ENCODE measurements at regions not wholly inside any gene's neighbourhood (a gene's known extent, or its start where the extent isn't known, plus 50 kb on each side); places are given as distances from the start of the nearest gene placed in this dataset.

GRCh38 chr6:104031346-104031745, 828.4 kb downstream of the HACE1 start:
- DNase-seq = no peak

GRCh38 chr6:104022126-104022525, 837.6 kb downstream of the HACE1 start:
- no peak for DNase-seq

DNA sequence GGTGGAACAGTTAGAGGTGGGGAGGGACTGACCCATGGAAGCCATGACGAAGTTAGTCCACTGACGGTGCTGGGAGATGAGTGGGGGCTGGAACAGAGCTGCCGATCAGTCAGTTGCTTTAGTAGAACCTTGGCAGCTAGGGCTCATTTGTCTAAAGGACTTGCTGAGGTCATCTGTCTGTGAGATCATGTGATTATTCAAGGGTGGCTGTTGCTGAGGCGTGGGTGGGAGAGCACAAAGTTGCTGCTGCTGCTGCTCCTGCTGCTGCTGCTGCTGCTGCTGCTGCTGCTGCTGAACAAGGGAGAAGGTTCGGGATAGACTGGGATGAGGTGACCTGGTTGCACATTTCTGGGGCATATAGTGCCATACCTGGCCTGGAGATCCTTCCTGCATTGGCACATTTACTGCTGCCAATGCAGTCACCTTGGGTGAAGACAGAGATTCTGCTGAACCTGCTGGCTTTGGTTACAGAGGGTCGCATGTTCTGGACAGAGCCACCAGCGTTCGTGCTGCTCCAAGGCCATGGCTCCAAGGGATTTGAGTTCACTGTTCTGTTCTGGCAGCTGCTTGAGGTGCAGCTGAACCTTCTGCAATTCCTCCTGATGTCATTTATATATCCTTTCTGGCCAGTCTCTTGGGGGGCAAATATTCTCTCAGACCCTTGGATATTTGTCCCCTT, 840.5 kb downstream of the HACE1 start:
- no peak for DNase-seq

DNA sequence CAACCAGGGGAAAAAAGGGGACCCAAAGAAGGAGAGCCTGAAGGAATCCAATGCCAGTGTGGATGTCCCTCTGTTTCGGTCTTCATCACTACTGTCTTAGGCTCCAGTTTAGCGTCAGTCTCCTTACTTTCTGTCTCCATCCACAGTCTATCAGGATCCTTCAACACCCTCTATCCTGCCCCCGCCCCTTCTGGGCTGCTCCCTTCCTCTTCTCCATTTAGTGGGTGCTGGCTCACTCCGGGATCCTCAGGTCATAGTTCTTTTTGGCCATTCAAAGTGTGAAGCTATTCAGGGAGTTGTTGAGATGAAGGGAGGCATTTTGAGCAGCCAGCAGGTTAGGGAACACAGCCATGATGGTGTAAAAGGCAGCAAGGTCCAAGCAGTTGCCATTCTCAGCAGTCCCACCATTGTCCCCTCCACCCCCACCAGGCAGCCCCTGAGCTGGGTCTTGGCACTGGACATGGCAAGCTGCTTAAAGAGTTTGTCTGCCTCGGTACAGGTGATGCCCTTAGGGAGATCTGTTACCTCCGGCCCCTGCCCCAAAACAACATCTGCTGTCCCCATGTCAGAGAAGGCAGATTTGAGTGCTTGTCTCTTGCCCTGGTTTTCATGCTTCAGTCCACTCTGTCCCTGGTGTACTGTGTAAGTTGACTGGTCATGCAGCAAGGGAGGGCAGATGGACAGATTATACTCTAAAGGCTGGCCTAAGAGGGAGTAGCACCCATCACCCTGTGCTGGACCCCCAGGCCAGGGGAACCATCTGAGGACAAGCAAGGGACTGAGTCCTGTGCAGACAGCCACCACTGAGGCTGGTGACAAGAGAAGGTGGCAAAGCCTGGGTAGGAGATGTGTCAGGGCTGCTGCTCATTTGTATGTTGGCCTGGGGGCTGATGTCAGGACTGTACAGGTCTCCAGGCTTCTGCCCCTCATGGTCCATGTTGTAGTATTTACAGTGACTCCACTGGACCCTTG, 842.0 kb downstream of the HACE1 start:
- DNase-seq = no peak

DNA sequence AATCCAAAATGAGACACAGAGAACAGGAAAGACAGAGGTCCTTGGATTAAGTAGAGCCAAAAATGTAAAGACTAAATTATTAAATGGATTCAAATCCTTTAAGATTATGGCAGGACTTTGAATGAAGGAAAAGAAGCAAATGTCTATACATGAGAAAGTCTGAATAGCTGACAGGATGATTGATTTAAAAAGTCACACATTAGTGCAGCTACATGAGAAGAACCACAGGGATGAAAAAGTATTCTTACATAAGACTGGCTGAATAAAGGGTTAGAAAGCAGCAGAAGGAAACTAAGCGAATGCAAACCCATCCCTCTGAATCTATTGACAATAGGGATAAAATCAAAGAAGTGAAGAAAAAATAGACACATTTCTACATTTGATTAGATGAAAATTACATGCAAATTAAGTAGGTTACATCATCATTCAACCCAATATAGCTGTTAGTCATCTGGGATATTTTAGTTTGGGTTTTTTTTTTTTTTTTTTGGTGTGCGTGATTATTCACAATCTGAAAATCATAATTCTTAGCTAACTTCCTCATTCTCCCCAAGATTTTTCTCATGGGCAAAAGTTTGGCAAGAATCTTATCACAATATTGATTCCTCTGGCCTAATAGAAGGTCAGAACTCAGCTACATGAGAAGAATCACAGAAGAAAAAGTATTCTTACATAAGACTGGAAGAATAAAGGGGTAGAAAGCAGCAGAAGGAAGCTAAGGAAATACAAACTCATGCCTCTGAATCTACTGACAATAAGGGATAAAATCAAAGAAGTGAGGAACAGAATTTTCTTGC, 845.4 kb downstream of the HACE1 start:
- peak in 1 of 4 experiments; percentile 1 for DNase-seq

DNA sequence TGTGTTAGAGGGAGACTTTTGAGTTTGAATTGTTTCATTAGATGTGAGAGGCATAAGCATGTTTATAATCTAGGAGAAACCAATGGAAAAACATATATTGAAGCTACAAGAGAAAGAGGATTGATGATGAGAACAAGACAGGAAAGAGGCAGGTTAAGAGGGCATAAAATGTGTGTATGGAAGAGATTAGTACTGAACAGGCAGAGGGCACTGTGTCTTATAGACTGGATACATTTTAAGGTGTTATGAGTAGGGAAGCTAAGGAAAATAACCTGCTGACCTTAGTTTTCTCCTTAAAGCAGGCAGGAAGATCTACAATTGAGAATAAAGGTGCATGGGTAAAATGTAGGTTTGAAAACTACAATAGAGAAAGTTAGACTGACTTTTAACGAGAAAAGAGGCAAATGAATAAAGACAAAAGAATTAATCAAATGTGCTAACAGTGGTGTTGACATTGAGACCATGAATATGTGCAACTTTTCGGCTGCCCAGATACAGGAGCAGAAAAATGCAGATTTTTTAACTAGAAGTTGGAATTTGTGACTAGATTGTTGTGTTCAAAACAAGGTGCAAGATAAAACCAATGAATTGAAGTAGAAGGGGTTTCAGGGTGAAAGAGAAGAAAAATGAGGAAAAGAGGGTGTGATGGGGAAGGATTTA, 846.3 kb downstream of the HACE1 start:
- no peak for DNase-seq

DNA sequence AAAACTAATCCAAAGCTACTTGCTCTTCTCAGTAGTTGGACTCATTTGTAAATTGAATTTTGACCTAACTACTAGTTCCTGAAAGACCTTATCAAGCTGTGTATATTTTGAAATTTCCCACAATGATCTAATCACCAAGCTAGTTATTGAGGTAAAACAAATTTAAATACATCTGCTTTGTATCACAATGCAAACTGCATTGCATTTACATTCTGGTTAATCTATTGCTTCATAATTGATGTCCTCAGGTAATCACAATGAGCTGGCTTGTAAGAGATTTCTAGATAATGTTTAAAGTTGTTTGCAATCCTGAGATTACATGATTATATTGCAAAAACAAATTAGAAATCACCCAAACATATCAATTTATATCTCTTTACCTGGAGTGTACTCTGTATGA, 848.8 kb downstream of the HACE1 start:
- no peak for DNase-seq

GRCh38 chr6:104003803-104004516, 855.8 kb downstream of the HACE1 start:
- DNase-seq = no peak

DNA sequence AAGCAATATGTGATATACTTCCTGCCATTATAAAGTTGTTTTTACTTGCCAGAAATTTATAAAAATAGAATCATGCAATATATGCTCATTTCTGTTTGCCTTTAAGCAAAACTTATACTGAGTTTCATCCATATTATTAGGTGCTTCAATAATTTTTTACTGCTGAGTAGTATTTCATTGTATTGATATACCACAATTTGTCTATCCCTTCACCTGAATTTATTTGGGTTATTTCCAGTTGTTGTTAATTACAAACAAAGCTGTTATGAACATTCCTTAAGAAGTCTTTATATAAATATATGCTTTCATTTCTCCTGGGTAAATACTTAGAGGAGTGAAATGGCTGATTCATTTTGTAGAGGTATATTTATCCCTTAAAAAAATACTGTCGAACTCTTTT, 864.1 kb downstream of the HACE1 start:
- no peak for DNase-seq

GRCh38 chr6:103983860-103984259, 875.9 kb downstream of the HACE1 start:
- DNase-seq = no peak

GRCh38 chr6:103983011-103983410, 876.7 kb downstream of the HACE1 start:
- DNase-seq = no peak

GRCh38 chr6:103982574-103982973, 877.1 kb downstream of the HACE1 start:
- DNase-seq = no peak

- DNase-seq = no peak
Measured at GRCh38 chr6:103979308-103979707, 880.4 kb downstream of the HACE1 start.

GRCh38 chr6:103937389-103937788, 922.3 kb downstream of the HACE1 start:
- no peak for DNase-seq

DNA sequence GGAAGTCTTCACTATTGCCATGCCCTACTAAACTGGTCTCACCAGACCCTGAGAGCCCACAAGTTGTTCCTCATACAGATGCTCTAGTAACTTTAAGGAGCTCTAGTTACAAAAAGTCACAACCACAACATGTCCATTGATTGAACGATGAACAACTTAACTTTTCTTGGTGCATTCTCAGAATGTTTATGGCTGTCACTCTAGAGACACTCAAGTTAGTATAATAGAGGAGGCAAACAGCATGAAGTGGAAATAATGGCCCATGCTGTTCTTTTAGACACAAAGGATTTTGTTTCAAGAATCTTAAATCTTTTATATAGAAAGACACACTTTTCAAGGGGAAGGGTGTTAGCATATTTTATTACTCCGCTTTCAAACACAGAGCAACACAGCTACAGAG, 934.4 kb downstream of the HACE1 start:
- DNase-seq = no peak

DNA sequence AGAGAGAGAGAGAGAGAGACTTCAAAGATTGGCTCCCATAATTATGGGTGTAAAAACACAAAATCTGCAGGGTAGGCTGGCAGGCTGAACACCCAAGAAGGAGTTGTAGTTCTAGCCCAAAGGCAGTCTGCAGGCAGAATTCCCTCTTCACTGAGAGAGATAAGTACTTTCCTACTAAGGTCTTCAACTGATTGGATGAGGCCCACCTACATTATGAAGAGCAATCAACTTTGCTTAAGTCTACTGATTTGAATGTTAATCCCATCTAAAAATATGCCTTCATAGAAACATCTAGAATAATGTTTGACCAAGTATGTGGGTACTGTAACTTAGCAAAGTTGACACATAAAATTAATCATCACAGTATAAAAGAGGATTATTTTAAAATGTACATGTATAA, 949.7 kb downstream of the HACE1 start:
- DNase-seq = no peak

GRCh38 chr6:103908898-103909297, 950.8 kb downstream of the HACE1 start:
- no peak for DNase-seq

GRCh38 chr6:103895136-103895535, 964.6 kb downstream of the HACE1 start:
- no peak for DNase-seq

GRCh38 chr6:103893141-103893581, 966.6 kb downstream of the HACE1 start:
- no peak for DNase-seq

- no peak for DNase-seq
Measured at GRCh38 chr6:103886951-103887350, 972.8 kb downstream of the HACE1 start.

- DNase-seq = no peak
Measured at GRCh38 chr6:103885446-103885845, 974.3 kb downstream of the HACE1 start.

DNA sequence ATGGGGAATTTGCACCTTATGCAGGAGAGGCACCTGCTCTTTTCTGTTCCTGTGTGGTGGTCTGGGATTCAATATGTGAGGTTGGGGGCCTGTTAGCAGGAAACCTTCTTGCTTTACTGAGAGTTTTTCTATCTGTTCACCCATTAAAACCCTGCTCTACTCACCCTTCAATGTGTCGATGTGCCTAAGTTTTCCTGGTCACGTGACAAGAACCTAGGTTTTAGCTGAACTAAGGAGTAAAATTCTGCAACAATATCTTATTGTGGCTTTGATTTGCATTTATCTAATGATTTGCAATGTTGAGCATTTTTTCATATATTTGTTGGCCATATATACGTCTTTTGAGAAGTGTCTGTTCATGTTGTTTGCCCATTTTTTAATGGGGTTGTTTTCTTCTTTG, 979.9 kb downstream of the HACE1 start:
- no peak for DNase-seq
